ENCODE measurements at regions not wholly inside any gene's neighbourhood (a gene's known extent, or its start where the extent isn't known, plus 50 kb on each side); places are given as distances from the start of the nearest gene placed in this dataset.

- Histone ChIP-seq H3K4me3 (no peak overlapping the region), H2AFZ (no peak overlapping the region), H3K4me1 (ENCODE audit: insufficient read depth) (peaks cover 4% of the 10 kb centered on the region), H3K27ac (no peak overlapping the region), H3K27me3 (no peaks in the 10 kb centered on the region), H3K79me2 (no peaks in the 10 kb centered on the region), H3K4me2 (no peak overlapping the region), H3K36me3 (replicated peaks; ENCODE audit: insufficient read depth, low read depth) (no peaks in the 10 kb centered on the region), H4K20me1 (ENCODE audit: insufficient read depth, poor library complexity, severe bottlenecking) (no peaks in the 10 kb centered on the region), H3K9me3 (ENCODE audit: low read depth) (no peaks in the 10 kb centered on the region), H3K9me2 (replicated peaks; ENCODE audit: insufficient read depth) (no peaks in the 10 kb centered on the region)
- no peak for DNase-seq (ENCODE audit: low spot score)
- 79% methylated on average over 1 of the region's 1 CpG for WGBS (ENCODE audit: low lambda C conversion rate, missing lambda C conversion rate)
- no peak for TF ChIP-seq EZH2phosphoT487 (IDR thresholded peaks at IDR 0.05; ENCODE audit: low read depth, severe bottlenecking, unreplicated experiment)
- TF ChIP-seq EZH2 (IDR thresholded peaks at IDR 0.05; ENCODE audit: borderline replicate concordance): no peak
- no peak for TF ChIP-seq CTCF (IDR thresholded peaks at IDR 0.05; ENCODE audit: poor library complexity)
These were observed 611.8 kb upstream of the KLF4 start for GRCh38 chr9:108101410-108101809.

DNA sequence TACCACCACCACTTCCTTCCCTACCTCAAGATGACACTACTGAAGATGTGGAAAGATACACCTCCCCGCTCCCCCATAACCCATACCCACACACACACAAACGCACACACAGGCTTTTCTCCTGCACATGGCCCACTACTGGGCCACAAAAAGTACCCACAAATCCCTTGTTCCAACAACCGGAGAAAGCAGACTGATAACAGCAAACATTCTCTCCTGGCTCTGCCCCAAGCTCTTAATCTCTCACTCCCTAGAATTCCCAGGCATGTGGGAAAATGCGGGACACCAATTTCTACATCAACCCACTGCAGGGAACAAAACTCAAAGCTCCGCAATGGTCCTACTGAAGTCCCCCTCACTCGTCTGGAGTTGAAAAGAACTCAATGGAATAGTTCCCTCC lies 611.0 kb upstream of the KLF4 start:
- no peaks in the 10 kb centered on the region for H3K9me2 ChIP-seq (replicated peaks; ENCODE audit: insufficient read depth)
- H3K4me3 ChIP-seq: no peak overlapping the region
- no peaks in the 10 kb centered on the region for H3K27me3 ChIP-seq
- no peaks in the 10 kb centered on the region for H3K36me3 ChIP-seq (replicated peaks; ENCODE audit: insufficient read depth, low read depth)
- H4K20me1 ChIP-seq (ENCODE audit: insufficient read depth, poor library complexity, severe bottlenecking): no peaks in the 10 kb centered on the region
- no peaks in the 10 kb centered on the region for H3K79me2 ChIP-seq
- no peak overlapping the region for H2AFZ ChIP-seq
- H3K9me3 ChIP-seq (ENCODE audit: low read depth): no peaks in the 10 kb centered on the region
- H3K4me2 ChIP-seq: no peak overlapping the region
- DNase-seq (ENCODE audit: low spot score): no peak
- H3K27ac ChIP-seq: no peak overlapping the region
- TF ChIP-seq CTCF (IDR thresholded peaks at IDR 0.05; ENCODE audit: poor library complexity) (no peak), EZH2phosphoT487 (IDR thresholded peaks at IDR 0.05; ENCODE audit: low read depth, severe bottlenecking, unreplicated experiment) (no peak), EZH2 (IDR thresholded peaks at IDR 0.05; ENCODE audit: borderline replicate concordance) (no peak)
- 62% methylated on average over 6 of the region's 6 CpGs for WGBS (ENCODE audit: low lambda C conversion rate, missing lambda C conversion rate)
- no peaks in the 10 kb centered on the region for H3K4me1 ChIP-seq (ENCODE audit: insufficient read depth)

GRCh38 chr9:108099854-108100253 lies 610.3 kb upstream of the KLF4 start:
- TF ChIP-seq EZH2phosphoT487 (IDR thresholded peaks at IDR 0.05; ENCODE audit: low read depth, severe bottlenecking, unreplicated experiment) (no peak), CTCF (IDR thresholded peaks at IDR 0.05; ENCODE audit: poor library complexity) (no peak), EZH2 (IDR thresholded peaks at IDR 0.05; ENCODE audit: borderline replicate concordance) (no peak)
- H3K9me3 ChIP-seq (ENCODE audit: low read depth): no peaks in the 10 kb centered on the region
- H3K4me2 ChIP-seq: no peak overlapping the region
- no peak overlapping the region for H3K4me3 ChIP-seq
- no peaks in the 10 kb centered on the region for H3K79me2 ChIP-seq
- DNase-seq (ENCODE audit: low spot score): no peak
- H4K20me1 ChIP-seq (ENCODE audit: insufficient read depth, poor library complexity, severe bottlenecking): no peaks in the 10 kb centered on the region
- H2AFZ ChIP-seq: no peak overlapping the region
- H3K27ac ChIP-seq: no peak overlapping the region
- no peaks in the 10 kb centered on the region for H3K36me3 ChIP-seq (replicated peaks; ENCODE audit: insufficient read depth, low read depth)
- no peaks in the 10 kb centered on the region for H3K9me2 ChIP-seq (replicated peaks; ENCODE audit: insufficient read depth)
- WGBS (ENCODE audit: low lambda C conversion rate, missing lambda C conversion rate): 92% methylated on average over 3 of the region's 3 CpGs
- no peaks in the 10 kb centered on the region for H3K27me3 ChIP-seq
- H3K4me1 ChIP-seq (ENCODE audit: insufficient read depth): no peaks in the 10 kb centered on the region

GRCh38 chr9:108095496-108095895 lies 605.9 kb upstream of the KLF4 start:
- WGBS (ENCODE audit: low lambda C conversion rate, missing lambda C conversion rate): 88% methylated on average over 1 of the region's 1 CpG
- H3K4me2 ChIP-seq: no peak overlapping the region
- TF ChIP-seq CTCF (IDR thresholded peaks at IDR 0.05; ENCODE audit: poor library complexity): no peak
- TF ChIP-seq EZH2phosphoT487 (IDR thresholded peaks at IDR 0.05; ENCODE audit: low read depth, severe bottlenecking, unreplicated experiment): no peak
- TF ChIP-seq EZH2 (IDR thresholded peaks at IDR 0.05; ENCODE audit: borderline replicate concordance): no peak

More at GRCh38 chr9:108095496-108095895, 605.9 kb upstream of the KLF4 start:
- no peak for DNase-seq (ENCODE audit: low spot score)
- Histone ChIP-seq H3K9me2 (replicated peaks; ENCODE audit: insufficient read depth) (no peaks in the 10 kb centered on the region), H3K27me3 (no peaks in the 10 kb centered on the region), H4K20me1 (ENCODE audit: insufficient read depth, poor library complexity, severe bottlenecking) (no peaks in the 10 kb centered on the region), H3K4me1 (ENCODE audit: insufficient read depth) (no peaks in the 10 kb centered on the region), H3K9me3 (ENCODE audit: low read depth) (no peaks in the 10 kb centered on the region), H2AFZ (no peak overlapping the region), H3K79me2 (no peaks in the 10 kb centered on the region), H3K36me3 (replicated peaks; ENCODE audit: insufficient read depth, low read depth) (no peaks in the 10 kb centered on the region), H3K27ac (no peak overlapping the region), H3K4me3 (no peak overlapping the region)
